ENCODE measurements at regions not wholly inside any gene's neighbourhood (a gene's known extent, or its start where the extent isn't known, plus 50 kb on each side); places are given as distances from the start of the nearest gene placed in this dataset.

DNA sequence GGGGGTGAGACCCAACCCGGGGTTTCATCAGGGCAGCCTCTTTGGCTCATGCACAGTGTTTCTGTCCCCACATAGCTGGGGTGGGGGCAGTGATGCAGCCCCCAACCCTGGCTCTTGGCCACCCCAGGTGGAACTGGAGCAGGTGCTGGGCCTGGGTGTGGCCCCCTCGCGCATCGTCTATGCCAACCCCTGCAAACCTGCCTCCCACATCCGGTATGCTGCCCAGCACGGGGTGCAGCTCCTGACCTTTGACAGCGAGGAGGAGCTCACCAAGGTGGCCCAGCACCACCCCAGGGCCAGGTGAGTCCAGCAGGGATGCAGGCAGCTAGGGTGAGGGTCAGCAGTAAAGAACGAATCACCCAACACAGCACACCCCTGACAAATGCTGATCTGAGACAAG lies 72.3 kb upstream of the TINAGL1 start:
- no peak overlapping the region for H3K4me3 ChIP-seq (ENCODE audit: low read depth, low read length)
- TF ChIP-seq, protein P1, sequence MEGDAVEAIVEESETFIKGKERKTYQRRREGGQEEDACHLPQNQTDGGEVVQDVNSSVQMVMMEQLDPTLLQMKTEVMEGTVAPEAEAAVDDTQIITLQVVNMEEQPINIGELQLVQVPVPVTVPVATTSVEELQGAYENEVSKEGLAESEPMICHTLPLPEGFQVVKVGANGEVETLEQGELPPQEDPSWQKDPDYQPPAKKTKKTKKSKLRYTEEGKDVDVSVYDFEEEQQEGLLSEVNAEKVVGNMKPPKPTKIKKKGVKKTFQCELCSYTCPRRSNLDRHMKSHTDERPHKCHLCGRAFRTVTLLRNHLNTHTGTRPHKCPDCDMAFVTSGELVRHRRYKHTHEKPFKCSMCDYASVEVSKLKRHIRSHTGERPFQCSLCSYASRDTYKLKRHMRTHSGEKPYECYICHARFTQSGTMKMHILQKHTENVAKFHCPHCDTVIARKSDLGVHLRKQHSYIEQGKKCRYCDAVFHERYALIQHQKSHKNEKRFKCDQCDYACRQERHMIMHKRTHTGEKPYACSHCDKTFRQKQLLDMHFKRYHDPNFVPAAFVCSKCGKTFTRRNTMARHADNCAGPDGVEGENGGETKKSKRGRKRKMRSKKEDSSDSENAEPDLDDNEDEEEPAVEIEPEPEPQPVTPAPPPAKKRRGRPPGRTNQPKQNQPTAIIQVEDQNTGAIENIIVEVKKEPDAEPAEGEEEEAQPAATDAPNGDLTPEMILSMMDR (IDR thresholded peaks at IDR 0.05; ENCODE audit: insufficient read depth, low read length, missing control alignments): no peak
- CTCF ChIA-PET: no interaction called here
- POLR2A ChIA-PET: no interaction called here
- no peak for DNase-seq (ENCODE audit: low read depth, low spot score)

DNA sequence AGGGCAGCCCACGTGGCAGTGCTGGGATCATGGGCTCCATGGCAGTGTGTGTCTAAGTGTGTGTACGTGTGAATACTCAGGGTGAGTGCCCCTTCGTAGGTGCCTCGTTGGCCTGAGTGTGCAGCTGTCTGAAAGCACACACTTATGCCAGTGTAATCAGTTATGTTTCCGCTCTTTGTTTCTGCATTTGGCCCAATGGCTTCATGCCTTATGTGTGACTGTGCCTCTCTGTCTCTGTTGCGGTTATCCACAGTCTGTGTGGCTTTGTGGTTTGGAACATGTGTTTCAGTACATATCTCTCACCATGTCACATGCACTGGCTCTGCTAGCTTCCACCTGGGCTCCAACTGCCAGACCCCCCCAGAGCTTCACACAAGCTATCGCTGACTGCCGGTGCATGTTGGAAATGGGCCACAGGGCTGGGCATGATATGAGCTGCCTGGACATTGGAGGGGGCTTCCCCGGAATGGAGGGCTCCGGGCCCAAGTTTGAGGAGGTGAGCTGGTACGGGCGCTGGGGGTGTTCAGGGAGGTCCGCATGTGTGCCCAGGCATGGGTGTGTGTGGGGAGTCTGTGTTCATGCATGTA lies 70.3 kb upstream of the TINAGL1 start:
- TF ChIP-seq, protein P1 (IDR thresholded peaks at IDR 0.05; ENCODE audit: insufficient read depth, low read length, missing control alignments): no peak
- no peak overlapping the region for H3K4me3 ChIP-seq (ENCODE audit: low read depth, low read length)
- ChIA-PET POLR2A (interaction anchor here (0.6 kb wide), 1 partner anchor 121 kb away, joined by 3 read pairs; no protein-coding TSS in a partner anchor), CTCF (interaction anchor here (1.2 kb wide), 1 partner anchor 43 kb away, joined by 3 read pairs; no protein-coding TSS in a partner anchor)
- peak; percentile 42 for DNase-seq (ENCODE audit: low read depth, low spot score)

DNA sequence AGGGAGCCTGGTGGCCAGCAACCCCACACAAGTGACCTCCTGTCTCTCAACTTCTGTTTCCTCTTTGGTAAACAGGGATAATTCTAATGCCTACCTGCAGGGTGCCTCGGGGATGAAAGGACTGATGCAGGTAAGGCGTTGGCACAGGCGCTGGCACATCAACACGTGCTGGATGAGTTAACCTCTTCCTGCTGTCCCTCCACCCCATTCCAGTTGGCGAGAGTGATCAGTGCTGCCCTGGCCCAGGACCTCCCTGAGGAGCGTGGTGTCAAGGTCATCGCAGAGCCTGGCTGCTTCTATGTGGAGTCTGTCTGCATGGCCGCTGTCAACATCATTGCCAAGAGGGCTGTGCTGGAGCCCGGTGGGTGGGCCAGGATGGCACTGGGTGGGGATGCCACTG lies 69.1 kb upstream of the TINAGL1 start:
- ChIA-PET POLR2A (no interaction called here), CTCF (interaction anchor here (0.9 kb wide), 1 partner anchor 42 kb away, joined by 3 read pairs; no protein-coding TSS in a partner anchor)
- H3K4me3 ChIP-seq (ENCODE audit: low read depth, low read length): no peak overlapping the region
- TF ChIP-seq, protein P1 (IDR thresholded peaks at IDR 0.05; ENCODE audit: insufficient read depth, low read length, missing control alignments): no peak
- DNase-seq (ENCODE audit: low read depth, low spot score): no peak

DNA sequence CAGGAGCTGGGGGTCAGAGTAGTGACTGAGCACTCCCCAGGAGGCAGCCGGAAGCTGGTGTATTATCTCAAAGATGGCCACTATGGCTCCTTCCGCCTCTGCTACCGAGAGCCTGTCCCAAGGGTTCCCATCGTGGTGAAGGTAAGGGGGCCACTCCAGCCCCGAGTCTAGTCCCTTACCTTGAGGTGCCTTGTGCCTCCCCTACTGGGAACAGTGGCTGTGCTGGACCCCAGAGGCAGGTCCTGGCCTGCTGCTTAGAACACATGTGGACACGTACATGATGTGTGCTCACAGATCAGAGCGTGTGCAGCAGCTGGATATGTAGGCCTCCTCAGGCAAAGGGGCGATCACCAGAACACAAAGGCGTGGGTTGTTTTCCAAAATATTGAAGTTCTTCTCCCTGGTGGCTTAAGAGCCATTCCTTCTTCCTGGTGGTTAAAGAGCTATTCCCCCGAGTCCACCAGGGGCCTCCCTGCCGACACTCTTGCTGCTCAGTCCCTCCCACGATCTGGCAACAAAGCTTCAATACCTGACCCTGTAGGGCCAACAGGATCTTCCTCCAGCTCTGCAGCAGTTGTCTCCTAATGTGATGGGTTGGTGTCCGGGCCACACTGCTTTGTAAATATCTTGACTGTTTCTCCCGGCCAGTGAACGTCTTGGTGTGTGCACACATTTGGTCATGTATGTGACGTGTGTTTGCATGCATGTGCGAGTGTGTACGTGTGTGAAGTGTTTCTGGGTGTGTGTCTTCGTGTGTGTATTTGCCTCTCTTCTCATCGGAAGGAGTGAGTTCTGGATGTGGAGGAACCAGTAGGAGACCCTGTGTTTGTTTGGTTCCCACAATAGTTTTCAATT lies 68.4 kb upstream of the TINAGL1 start:
- POLR2A ChIA-PET: no interaction called here
- TF ChIP-seq, protein P1 (IDR thresholded peaks at IDR 0.05; ENCODE audit: insufficient read depth, low read length, missing control alignments): no peak
- H3K4me3 ChIP-seq (ENCODE audit: low read depth, low read length): no peak overlapping the region
- DNase-seq (ENCODE audit: low read depth, low spot score): no peak
- CTCF ChIA-PET: no interaction called here

DNA sequence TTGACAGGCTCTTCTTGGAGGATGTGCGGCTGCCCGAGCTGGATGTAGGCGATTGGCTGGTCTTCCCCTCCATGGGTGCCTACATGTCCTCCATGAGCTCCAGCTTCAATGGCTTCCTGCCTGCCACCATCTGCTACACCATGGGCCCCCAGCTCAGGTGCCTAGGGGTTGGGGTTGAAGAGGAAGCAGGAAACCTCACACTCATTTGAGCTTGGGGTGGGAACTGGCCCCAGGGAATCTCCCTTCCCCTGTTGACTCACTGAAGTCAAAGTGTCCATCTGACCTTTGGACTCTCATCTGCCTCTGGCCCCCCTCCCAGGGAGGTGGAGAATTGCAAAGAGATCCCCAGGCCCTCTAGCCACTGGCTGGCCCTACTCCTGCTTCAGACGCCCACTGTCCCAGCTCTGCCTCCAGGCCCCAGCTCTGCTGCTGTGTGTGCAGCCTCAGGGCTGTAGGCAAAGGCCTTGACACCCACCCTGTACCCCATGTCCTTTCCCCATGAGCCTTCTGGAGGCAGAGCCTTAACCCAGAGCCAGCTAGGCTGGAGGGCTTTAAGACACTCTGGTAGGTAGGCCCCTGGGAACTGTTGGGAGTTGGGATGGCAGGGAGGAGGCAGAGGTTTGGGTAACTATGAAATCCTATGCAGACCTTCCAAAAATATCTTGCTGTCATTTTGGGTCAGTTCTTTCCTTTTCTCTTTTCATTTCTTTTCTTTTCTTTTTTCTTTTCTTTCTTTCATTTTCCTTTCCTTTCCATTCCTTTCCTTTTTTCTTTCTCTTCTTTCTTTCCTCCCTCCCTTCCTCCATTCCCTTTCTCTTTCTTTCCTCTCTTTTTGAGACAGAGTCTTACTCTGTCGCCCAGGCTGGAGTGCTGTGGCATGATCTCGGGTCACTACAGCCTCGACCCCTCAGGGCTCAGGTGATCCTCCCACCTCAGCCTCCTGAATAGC lies 66.9 kb upstream of the TINAGL1 start:
- CTCF ChIA-PET: interaction anchor here (1.1 kb wide), 1 partner anchor 40 kb away, joined by 3 read pairs; no protein-coding TSS in a partner anchor
- no peak for DNase-seq (ENCODE audit: low read depth, low spot score)
- no peak overlapping the region for H3K4me3 ChIP-seq (ENCODE audit: low read depth, low read length)
- TF ChIP-seq, protein P1 (IDR thresholded peaks at IDR 0.05; ENCODE audit: insufficient read depth, low read length, missing control alignments): no peak
- POLR2A ChIA-PET: no interaction called here

Data from AG04449 (cell line).